WTC11 (cell line): ENCODE measurements at regions not wholly inside any gene's neighbourhood (a gene's known extent, or its start where the extent isn't known, plus 50 kb on each side); places are given as distances from the start of the nearest gene placed in this dataset.
"Not testable (repeated sequence)": the region's sequence is repeated elsewhere in the genome, so short reads cannot be mapped to it uniquely, and the experiment has no call there.

Experiments used
- ATAC-seq: fragments of 200-7000 bp; cut with Tn5 transposase; 2 replicates; pipeline ENCODE4 v1.10.0; 2021; ENCODE audit warnings: mild to moderate bottlenecking, moderate library complexity
- CTCF ChIA-PET: fragments of 300-600 bp; sonication (Branson Sonifier 250); formaldehyde crosslinking; loops from one replicate; lab custom pipeline; 2021; ENCODE audit warnings: antibody characterized with exemption; lab: Charles Lee
- POLR2A ChIA-PET: fragments of 350-600 bp; sonication (Branson Sonifier 250); formaldehyde crosslinking; loops from one replicate; lab custom pipeline; 2021; ENCODE audit warnings: antibody characterized with exemption; lab: Charles Lee
- DNase-seq: peaks from one replicate; pipeline ENCODE4 v3.0.0; 2021; ENCODE audit warnings: low spot score
- H3K27ac Mint-ChIP-seq: 2 replicates; pipeline ENCODE4 v1.8.0; 2021; ENCODE audit warnings: mixed read lengths
- H3K27me3 Mint-ChIP-seq: 2 replicates; pipeline ENCODE4 v1.8.0; 2021; ENCODE audit warnings: low read depth, mild to moderate bottlenecking, moderate library complexity, mixed read lengths
- H3K36me3 Mint-ChIP-seq: 2 replicates; pipeline ENCODE4 v1.8.0; 2021; ENCODE audit warnings: mixed read lengths
- H3K4me1 Mint-ChIP-seq: 2 replicates; pipeline ENCODE4 v1.8.0; 2022; ENCODE audit warnings: mixed read lengths
- H3K4me3 Mint-ChIP-seq: 2 replicates; pipeline ENCODE4 v1.8.0; 2021; ENCODE audit warnings: mild to moderate bottlenecking, moderate library complexity, mixed read lengths
- H3K9me3 Mint-ChIP-seq: 2 replicates; pipeline ENCODE4 v1.8.0; 2021; ENCODE audit warnings: mixed read lengths
- CBFB ChIP-seq: sonication (generic); formaldehyde crosslinking; IDR thresholded peaks from 2 replicates; pipeline ENCODE4 v1.8.1; 2022; ENCODE audit warnings: mild to moderate bottlenecking, low read depth, missing genetic modification reagents
- CREM ChIP-seq: sonication (generic); formaldehyde crosslinking; IDR thresholded peaks from 2 replicates; pipeline ENCODE4 v1.8.1; 2022; ENCODE audit warnings: mild to moderate bottlenecking, missing genetic modification reagents, moderate library complexity
- ESRRA ChIP-seq: sonication (generic); formaldehyde crosslinking; IDR thresholded peaks from 2 replicates; pipeline ENCODE4 v1.8.1; 2022; ENCODE audit warnings: mild to moderate bottlenecking, missing genetic modification reagents, borderline replicate concordance
- FOXJ3 ChIP-seq: sonication (generic); formaldehyde crosslinking; IDR thresholded peaks from 2 replicates; pipeline ENCODE4 v1.9.0; 2021; ENCODE audit warnings: missing genetic modification reagents, mild to moderate bottlenecking, borderline replicate concordance
- IRF2 ChIP-seq: sonication (generic); formaldehyde crosslinking; IDR thresholded peaks from 2 replicates; pipeline ENCODE4 v1.8.0; 2022; ENCODE audit warnings: low read depth, missing genetic modification reagents, borderline replicate concordance
- JUN ChIP-seq: sonication (generic); formaldehyde crosslinking; IDR thresholded peaks from 2 replicates; pipeline ENCODE4 v1.8.0; 2023; ENCODE audit warnings: mild to moderate bottlenecking, missing genetic modification reagents
- MYBL2 ChIP-seq: sonication (generic); formaldehyde crosslinking; IDR thresholded peaks from 2 replicates; pipeline ENCODE4 v1.8.1; 2023; ENCODE audit warnings: mild to moderate bottlenecking, moderate library complexity, missing genetic modification reagents
- NFATC4 ChIP-seq: fragments of 250-450 bp; sonication (Bioruptor Pico); IDR thresholded peaks from 2 replicates; pipeline ENCODE4 v1.9.0; 2021; ENCODE audit warnings: mild to moderate bottlenecking
- NFE2L1 ChIP-seq: sonication (generic); formaldehyde crosslinking; IDR thresholded peaks from 2 replicates; pipeline ENCODE4 v1.8.1; 2023; ENCODE audit warnings: missing genetic modification reagents
- NR2C2 ChIP-seq: sonication (generic); formaldehyde crosslinking; IDR thresholded peaks from 2 replicates; pipeline ENCODE4 v1.8.0; 2022; ENCODE audit warnings: mild to moderate bottlenecking, missing genetic modification reagents
- PRRX2 ChIP-seq: fragments of 250-450 bp; sonication (Bioruptor Pico); IDR thresholded peaks from 2 replicates; pipeline ENCODE4 v1.8.0; 2021; ENCODE audit warnings: mild to moderate bottlenecking
- SMAD4 ChIP-seq: sonication (generic); formaldehyde crosslinking; IDR thresholded peaks from 2 replicates; pipeline ENCODE4 v1.8.0; 2022; ENCODE audit warnings: mild to moderate bottlenecking, missing genetic modification reagents
- TP53 ChIP-seq: sonication (generic); formaldehyde crosslinking; IDR thresholded peaks from 2 replicates; pipeline ENCODE4 v1.8.1; 2023; ENCODE audit warnings: mild to moderate bottlenecking, missing genetic modification reagents
- ZNF219 ChIP-seq: sonication (generic); formaldehyde crosslinking; IDR thresholded peaks from 2 replicates; pipeline ENCODE4 v1.8.0; 2023; ENCODE audit warnings: missing genetic modification reagents, mild to moderate bottlenecking, borderline replicate concordance
- ZNF232 ChIP-seq: sonication (generic); formaldehyde crosslinking; IDR thresholded peaks from 2 replicates; pipeline ENCODE4 v1.8.0; 2022; ENCODE audit warnings: mild to moderate bottlenecking, missing genetic modification reagents
- ZNF671 ChIP-seq: fragments of 250-450 bp; sonication (Bioruptor Pico); IDR thresholded peaks from 2 replicates; pipeline ENCODE4 v1.8.0; 2021; ENCODE audit warnings: mild to moderate bottlenecking
- TF ChIP-seq, protein P1 (sequence below): sonication (generic); formaldehyde crosslinking; IDR thresholded peaks from 2 replicates; pipeline ENCODE4 v1.8.0; 2023; ENCODE audit warnings: missing genetic modification reagents
- TF ChIP-seq, protein P2 (sequence below): sonication (generic); formaldehyde crosslinking; IDR thresholded peaks from 2 replicates; pipeline ENCODE4 v1.8.1; 2023; ENCODE audit warnings: mild to moderate bottlenecking, missing genetic modification reagents
- TF ChIP-seq, protein P3 (sequence below): fragments of 250-450 bp; sonication (Bioruptor Pico); IDR thresholded peaks from 2 replicates; pipeline ENCODE4 v1.8.0; 2021; ENCODE audit warnings: mild to moderate bottlenecking
- TF ChIP-seq, protein P4 (sequence below): sonication (generic); formaldehyde crosslinking; conservative IDR thresholded peaks from 2 replicates; pipeline ENCODE4 v1.8.1; 2022; ENCODE audit warnings: mild to moderate bottlenecking, missing genetic modification reagents
- TF ChIP-seq, protein P5 (sequence below): fragments of 250-450 bp; sonication (Bioruptor Pico); IDR thresholded peaks from 2 replicates; pipeline ENCODE4 v1.9.0; 2021; ENCODE audit warnings: mild to moderate bottlenecking, borderline replicate concordance
- TF ChIP-seq, protein P6 (sequence below): fragments of 250-450 bp; sonication (Bioruptor Pico); IDR thresholded peaks from 2 replicates; pipeline ENCODE4 v1.9.0; 2021; ENCODE audit warnings: moderate library complexity, mild to moderate bottlenecking, inconsistent platforms, borderline replicate concordance
- TF ChIP-seq, protein P7 (sequence below): fragments of 250-450 bp; sonication (Bioruptor Pico); conservative IDR thresholded peaks from 2 replicates; pipeline ENCODE4 v1.9.0; 2021; ENCODE audit warnings: mild to moderate bottlenecking

DNA sequence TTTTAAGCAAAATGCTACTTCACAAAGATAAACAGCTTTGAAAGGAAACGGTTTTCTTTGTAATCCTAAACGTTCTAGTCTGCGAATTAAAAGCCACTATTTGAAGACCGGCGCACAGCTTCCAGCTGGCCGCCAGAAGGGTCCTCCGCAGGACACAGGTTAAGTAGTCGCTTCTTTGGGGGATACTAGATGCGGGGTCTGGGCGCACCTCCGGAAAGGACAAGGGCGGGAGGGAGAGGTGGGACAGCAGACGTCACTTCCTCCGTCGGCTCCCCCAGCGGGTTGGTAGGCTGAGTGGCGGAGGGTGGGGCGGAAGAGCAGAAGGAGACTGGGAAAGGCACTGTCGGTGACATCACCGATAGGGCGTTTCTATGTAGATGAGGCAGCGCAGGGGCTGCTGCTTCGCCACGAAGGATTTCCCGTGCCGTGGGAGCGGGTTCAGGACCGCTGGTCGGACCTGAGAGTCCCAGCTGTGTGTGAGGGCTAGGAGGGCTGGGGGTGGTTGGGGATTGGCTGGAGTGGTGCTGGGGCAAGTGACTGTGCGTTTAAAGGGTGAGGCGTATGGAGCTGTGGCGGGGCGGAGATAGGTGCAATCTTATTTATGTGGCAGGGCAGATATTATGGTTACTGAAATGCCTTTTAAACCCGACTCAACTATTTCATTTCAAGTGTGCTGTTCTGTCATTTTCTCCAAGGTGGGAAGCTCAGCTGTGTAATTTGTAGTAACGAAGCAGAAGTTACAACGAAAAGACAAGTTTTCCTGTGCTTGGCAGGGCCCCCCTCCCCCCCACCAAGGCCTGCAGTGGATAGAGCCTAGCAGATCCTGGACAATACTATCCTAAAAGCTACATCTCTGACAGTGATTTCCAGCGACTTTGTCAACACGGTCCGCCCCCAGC, 158.3 kb upstream of the NOTCH2NLA start:
- CTCF ChIA-PET = interaction anchor here (1.0 kb wide), 1 partner anchor 10 kb away, joined by 4 read pairs; no protein-coding TSS in a partner anchor
- POLR2A ChIA-PET = interaction anchor here (0.7 to 1.1 kb wide), 3 partner anchors 10 to 1877 kb away, joined by 3 to 32 read pairs (median 5); no protein-coding TSS in a partner anchor
- peaks cover 12% of the 10 kb centered on the region for H3K4me1 Mint-ChIP-seq
- ATAC-seq = peak; percentile 85
- peak overlapping the region; percentile 100 for H3K27ac Mint-ChIP-seq
- H3K4me3 Mint-ChIP-seq = peak overlapping the region; percentile 86
- H3K27me3 Mint-ChIP-seq, H3K9me3 Mint-ChIP-seq, H3K36me3 Mint-ChIP-seq: not testable (repeated sequence)
- DNase-seq = peak; percentile 53
- TF ChIP-seq ESRRA (CRISPR knock-in tag) = peak; percentile 55; the same call in 1 of the 2 replicates
- TF ChIP-seq, protein P1, sequence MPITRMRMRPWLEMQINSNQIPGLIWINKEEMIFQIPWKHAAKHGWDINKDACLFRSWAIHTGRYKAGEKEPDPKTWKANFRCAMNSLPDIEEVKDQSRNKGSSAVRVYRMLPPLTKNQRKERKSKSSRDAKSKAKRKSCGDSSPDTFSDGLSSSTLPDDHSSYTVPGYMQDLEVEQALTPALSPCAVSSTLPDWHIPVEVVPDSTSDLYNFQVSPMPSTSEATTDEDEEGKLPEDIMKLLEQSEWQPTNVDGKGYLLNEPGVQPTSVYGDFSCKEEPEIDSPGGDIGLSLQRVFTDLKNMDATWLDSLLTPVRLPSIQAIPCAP = 0 out of 2 replicates have a peak, but pooled peaks have one; percentile 67
- TF ChIP-seq CREM (CRISPR knock-in tag) = 0 out of 2 replicates have a peak, but pooled peaks have one; percentile 64
- peak; percentile 81; the same call in 1 of the 2 replicates for TF ChIP-seq FOXJ3 (CRISPR knock-in tag)
- TF ChIP-seq, protein P2, sequence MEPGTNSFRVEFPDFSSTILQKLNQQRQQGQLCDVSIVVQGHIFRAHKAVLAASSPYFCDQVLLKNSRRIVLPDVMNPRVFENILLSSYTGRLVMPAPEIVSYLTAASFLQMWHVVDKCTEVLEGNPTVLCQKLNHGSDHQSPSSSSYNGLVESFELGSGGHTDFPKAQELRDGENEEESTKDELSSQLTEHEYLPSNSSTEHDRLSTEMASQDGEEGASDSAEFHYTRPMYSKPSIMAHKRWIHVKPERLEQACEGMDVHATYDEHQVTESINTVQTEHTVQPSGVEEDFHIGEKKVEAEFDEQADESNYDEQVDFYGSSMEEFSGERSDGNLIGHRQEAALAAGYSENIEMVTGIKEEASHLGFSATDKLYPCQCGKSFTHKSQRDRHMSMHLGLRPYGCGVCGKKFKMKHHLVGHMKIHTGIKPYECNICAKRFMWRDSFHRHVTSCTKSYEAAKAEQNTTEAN = peak; percentile 81; the same call in 1 of the 2 replicates
- 0 out of 2 replicates have a peak, but pooled peaks have one; percentile 86 for TF ChIP-seq CBFB
- peak; percentile 84 for TF ChIP-seq NFE2L1 (CRISPR knock-in tag)
- TF ChIP-seq PRRX2 = peak; percentile 99
- TF ChIP-seq, protein P3, sequence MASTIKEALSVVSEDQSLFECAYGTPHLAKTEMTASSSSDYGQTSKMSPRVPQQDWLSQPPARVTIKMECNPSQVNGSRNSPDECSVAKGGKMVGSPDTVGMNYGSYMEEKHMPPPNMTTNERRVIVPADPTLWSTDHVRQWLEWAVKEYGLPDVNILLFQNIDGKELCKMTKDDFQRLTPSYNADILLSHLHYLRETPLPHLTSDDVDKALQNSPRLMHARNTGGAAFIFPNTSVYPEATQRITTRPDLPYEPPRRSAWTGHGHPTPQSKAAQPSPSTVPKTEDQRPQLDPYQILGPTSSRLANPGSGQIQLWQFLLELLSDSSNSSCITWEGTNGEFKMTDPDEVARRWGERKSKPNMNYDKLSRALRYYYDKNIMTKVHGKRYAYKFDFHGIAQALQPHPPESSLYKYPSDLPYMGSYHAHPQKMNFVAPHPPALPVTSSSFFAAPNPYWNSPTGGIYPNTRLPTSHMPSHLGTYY (CRISPR knock-in tag) = peak; percentile 99
- peak; percentile 79; the same call in 1 of the 2 replicates for TF ChIP-seq JUN
- TF ChIP-seq, protein P4, sequence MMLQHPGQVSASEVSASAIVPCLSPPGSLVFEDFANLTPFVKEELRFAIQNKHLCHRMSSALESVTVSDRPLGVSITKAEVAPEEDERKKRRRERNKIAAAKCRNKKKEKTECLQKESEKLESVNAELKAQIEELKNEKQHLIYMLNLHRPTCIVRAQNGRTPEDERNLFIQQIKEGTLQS (CRISPR knock-in tag) = peak; percentile 63; the same call in 1 of the 2 replicates
- TF ChIP-seq, protein P5, sequence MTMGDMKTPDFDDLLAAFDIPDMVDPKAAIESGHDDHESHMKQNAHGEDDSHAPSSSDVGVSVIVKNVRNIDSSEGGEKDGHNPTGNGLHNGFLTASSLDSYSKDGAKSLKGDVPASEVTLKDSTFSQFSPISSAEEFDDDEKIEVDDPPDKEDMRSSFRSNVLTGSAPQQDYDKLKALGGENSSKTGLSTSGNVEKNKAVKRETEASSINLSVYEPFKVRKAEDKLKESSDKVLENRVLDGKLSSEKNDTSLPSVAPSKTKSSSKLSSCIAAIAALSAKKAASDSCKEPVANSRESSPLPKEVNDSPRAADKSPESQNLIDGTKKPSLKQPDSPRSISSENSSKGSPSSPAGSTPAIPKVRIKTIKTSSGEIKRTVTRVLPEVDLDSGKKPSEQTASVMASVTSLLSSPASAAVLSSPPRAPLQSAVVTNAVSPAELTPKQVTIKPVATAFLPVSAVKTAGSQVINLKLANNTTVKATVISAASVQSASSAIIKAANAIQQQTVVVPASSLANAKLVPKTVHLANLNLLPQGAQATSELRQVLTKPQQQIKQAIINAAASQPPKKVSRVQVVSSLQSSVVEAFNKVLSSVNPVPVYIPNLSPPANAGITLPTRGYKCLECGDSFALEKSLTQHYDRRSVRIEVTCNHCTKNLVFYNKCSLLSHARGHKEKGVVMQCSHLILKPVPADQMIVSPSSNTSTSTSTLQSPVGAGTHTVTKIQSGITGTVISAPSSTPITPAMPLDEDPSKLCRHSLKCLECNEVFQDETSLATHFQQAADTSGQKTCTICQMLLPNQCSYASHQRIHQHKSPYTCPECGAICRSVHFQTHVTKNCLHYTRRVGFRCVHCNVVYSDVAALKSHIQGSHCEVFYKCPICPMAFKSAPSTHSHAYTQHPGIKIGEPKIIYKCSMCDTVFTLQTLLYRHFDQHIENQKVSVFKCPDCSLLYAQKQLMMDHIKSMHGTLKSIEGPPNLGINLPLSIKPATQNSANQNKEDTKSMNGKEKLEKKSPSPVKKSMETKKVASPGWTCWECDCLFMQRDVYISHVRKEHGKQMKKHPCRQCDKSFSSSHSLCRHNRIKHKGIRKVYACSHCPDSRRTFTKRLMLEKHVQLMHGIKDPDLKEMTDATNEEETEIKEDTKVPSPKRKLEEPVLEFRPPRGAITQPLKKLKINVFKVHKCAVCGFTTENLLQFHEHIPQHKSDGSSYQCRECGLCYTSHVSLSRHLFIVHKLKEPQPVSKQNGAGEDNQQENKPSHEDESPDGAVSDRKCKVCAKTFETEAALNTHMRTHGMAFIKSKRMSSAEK = peak; percentile 99
- peak; percentile 79; the same call in 1 of the 2 replicates for TF ChIP-seq ZNF232
- TF ChIP-seq NFATC4 = peak; percentile 100
- 0 out of 2 replicates have a peak, but pooled peaks have one; percentile 39 for TF ChIP-seq IRF2 (CRISPR knock-in tag)
- peak; percentile 76; the same call in 1 of the 2 replicates for TF ChIP-seq SMAD4
- peak; percentile 84 for TF ChIP-seq TP53
- TF ChIP-seq, protein P6, sequence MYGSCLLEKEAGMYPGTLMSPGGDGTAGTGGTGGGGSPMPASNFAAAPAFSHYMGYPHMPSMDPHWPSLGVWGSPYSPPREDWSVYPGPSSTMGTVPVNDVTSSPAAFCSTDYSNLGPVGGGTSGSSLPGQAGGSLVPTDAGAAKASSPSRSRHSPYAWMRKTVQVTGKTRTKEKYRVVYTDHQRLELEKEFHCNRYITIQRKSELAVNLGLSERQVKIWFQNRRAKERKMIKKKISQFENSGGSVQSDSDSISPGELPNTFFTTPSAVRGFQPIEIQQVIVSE (CRISPR knock-in tag) = peak; percentile 95
- TF ChIP-seq ZNF671 = peak; percentile 99
- TF ChIP-seq MYBL2 (CRISPR knock-in tag) = peak; percentile 94
- TF ChIP-seq NR2C2 (CRISPR knock-in tag) = 0 out of 2 replicates have a peak, but pooled peaks have one; percentile 54
- TF ChIP-seq ZNF219 (CRISPR knock-in tag) = peak; percentile 81; the same call in 1 of the 2 replicates
- TF ChIP-seq, protein P7, sequence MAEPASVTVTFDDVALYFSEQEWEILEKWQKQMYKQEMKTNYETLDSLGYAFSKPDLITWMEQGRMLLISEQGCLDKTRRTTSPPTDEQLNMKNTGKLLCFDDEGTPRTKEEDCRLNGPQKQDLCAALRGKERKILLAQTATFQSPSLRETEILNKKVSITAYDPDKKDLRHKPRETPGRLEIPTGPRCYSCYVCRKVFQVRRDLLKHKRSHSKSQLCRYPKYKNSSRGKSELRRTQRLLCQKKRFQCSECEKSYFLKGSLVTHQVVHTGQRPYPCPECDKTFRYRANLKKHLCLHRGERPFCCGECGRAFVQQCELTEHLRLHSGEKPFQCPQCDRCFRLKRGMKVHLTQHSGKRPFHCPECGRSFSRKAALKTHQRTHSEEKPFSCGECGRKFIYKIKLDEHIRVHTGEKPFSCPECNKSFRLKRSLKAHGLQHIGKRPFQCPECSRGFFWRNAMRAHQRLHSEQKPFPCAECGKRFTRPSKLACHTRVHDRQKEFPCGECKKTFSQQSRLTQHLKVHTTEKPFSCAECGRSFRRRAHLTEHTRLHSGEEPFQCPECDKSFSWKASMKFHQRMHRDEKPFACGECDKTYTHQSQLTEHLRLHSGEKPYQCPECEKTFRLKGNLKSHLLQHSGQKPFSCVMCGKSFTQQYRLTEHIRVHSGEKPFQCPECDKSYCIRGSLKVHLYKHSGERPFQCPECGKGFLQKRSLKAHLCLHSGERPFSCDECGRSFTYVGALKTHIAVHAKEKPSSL (CRISPR knock-in tag) = peak; percentile 99
